ENCODE measurements at regions not wholly inside any gene's neighbourhood (a gene's known extent, or its start where the extent isn't known, plus 50 kb on each side); places are given as distances from the start of the nearest gene placed in this dataset.

DNA sequence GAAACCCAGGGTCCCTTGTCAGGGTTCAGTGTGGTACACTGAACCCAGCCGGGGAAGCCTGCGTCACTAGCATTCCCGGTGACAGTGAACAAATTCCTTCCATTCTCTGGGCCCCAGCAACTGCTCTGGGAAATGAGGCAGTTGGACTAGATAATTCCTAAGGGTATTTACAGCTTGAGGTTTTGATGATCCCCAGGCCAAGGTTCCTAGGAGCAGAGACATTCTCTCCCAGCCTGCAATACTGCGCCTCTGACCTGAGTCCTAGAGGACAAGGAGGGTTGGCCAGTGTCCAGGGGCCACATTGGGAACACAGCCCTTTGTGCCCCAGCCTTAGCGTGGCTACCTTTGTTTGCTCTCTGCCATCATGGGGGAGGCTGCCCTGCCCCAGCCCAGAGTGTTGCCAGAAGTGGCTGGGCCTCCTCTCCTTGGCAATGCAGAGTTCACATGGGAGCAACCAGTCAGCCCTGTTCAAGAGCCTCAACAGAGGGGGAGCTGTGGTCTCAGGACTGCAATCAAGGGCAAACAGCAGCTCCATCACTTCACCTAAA, 178.2 kb downstream of the SEC61B start:
- no peak for TF ChIP-seq CBX5 (IDR thresholded peaks at IDR 0.05; ENCODE audit: low read depth, low read length)
- peak; percentile 16 to 49 (median 35); a peak in 2 of 4 replicates for TF ChIP-seq CTCF (IDR thresholded peaks at IDR 0.05; ENCODE audit: control extremely low read depth in 1 of 3, insufficient read depth in 1 of 3, low read depth in 1 of 3, low read length in 3 of 3)
- TF ChIP-seq ATF2 (IDR thresholded peaks at IDR 0.05; ENCODE audit: low read length) = no peak
- no peak for TF ChIP-seq TAF1 (IDR thresholded peaks at IDR 0.05; ENCODE audit: low read depth, low read length)
- TF ChIP-seq POLR2A (IDR thresholded peaks at IDR 0.05; ENCODE audit: control extremely low read depth in 1 of 2, low read depth in 2 of 2, low read length in 2 of 2) = no peak
- TF ChIP-seq, protein P1, sequence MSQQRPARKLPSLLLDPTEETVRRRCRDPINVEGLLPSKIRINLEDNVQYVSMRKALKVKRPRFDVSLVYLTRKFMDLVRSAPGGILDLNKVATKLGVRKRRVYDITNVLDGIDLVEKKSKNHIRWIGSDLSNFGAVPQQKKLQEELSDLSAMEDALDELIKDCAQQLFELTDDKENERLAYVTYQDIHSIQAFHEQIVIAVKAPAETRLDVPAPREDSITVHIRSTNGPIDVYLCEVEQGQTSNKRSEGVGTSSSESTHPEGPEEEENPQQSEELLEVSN (IDR thresholded peaks at IDR 0.05) = no peak
- no peak for TF ChIP-seq CHD1 (IDR thresholded peaks at IDR 0.05; ENCODE audit: low read depth, low read length)
- TF ChIP-seq TAF7 (optimal IDR thresholded peaks at IDR 0.05; ENCODE audit: borderline replicate concordance, low read depth, low read length) = no peak
- TF ChIP-seq EZH2 (IDR thresholded peaks at IDR 0.05; ENCODE audit: low read depth, low read length, severe bottlenecking) = no peak
- no peak for TF ChIP-seq SP4 (IDR thresholded peaks at IDR 0.05; ENCODE audit: low read length)
- no peak for TF ChIP-seq SIN3A (conservative IDR thresholded peaks at IDR 0.05 in 1 of 2, IDR thresholded peaks at IDR 0.05 in 1 of 2; ENCODE audit: low read depth in 1 of 2, low read length in 2 of 2)
- TF ChIP-seq RAD21 (IDR thresholded peaks at IDR 0.05 in 1 of 2, conservative IDR thresholded peaks at IDR 0.05 in 1 of 2; ENCODE audit: low read depth in 2 of 2, low read length in 2 of 2) = peak; percentile 55
- no peak for TF ChIP-seq FOSL1 (IDR thresholded peaks at IDR 0.05; ENCODE audit: insufficient read depth, low read depth, low read length)
